ENCODE measurements at regions not wholly inside any gene's neighbourhood (a gene's known extent, or its start where the extent isn't known, plus 50 kb on each side); places are given as distances from the start of the nearest gene placed in this dataset.

DNA sequence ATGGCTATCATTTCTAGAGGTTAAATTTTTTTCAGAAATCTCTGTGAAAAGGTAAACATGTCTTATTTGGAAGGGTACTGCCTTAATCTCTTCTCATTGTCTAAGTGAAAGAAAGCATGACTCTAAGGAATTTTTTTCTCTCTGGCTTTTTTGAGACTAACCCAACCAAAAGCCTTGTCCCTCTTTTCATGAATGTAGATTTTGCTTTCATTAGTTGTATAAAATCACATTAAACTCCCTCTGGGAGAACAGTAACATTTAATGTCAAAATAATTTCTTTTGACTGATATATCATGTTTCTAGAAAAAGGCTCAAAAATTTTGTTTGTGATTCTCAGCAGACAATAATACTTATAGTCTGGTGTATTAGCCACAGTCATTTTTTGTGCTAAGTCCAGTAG is 168.4 kb upstream of the SPOPL start:
- Histone ChIP-seq H3K27me3 (ENCODE audit: low read depth) (no peaks in the 10 kb centered on the region), H3K36me3 (no peaks in the 10 kb centered on the region), H3K9me3 (replicated peaks) (no peaks in the 10 kb centered on the region), H3K4me3 (no peak overlapping the region), H3K27ac (replicated peaks) (no peak overlapping the region), H3K4me1 (no peaks in the 10 kb centered on the region)
- TF ChIP-seq, protein P1, sequence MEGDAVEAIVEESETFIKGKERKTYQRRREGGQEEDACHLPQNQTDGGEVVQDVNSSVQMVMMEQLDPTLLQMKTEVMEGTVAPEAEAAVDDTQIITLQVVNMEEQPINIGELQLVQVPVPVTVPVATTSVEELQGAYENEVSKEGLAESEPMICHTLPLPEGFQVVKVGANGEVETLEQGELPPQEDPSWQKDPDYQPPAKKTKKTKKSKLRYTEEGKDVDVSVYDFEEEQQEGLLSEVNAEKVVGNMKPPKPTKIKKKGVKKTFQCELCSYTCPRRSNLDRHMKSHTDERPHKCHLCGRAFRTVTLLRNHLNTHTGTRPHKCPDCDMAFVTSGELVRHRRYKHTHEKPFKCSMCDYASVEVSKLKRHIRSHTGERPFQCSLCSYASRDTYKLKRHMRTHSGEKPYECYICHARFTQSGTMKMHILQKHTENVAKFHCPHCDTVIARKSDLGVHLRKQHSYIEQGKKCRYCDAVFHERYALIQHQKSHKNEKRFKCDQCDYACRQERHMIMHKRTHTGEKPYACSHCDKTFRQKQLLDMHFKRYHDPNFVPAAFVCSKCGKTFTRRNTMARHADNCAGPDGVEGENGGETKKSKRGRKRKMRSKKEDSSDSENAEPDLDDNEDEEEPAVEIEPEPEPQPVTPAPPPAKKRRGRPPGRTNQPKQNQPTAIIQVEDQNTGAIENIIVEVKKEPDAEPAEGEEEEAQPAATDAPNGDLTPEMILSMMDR (IDR thresholded peaks at IDR 0.05; ENCODE audit: borderline replicate concordance) = no peak
- intact Hi-C loops (cut with micrococcal nuclease) = no loop called here
- DNase-seq = no peak

DNA sequence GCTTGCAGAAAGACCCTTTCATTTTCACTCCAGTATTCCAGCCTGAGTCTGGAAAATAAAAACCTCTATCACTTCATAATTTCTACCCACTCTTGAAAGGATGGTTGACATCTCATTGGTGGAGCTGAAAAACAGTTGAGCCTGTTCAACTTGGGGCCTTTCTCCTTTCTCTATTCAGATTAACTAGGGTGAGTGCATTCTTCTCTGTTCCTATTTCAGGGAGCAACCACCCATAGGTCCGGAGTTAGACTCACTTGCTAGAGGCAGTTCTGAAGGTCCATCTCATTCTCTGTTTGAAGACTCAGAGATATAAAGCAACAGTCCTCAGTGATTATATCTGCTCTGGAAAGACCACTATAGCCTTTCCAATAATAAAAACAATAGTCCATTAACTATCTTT is 167.9 kb upstream of the SPOPL start:
- Histone ChIP-seq H3K27me3 (ENCODE audit: low read depth) (no peaks in the 10 kb centered on the region), H3K36me3 (no peaks in the 10 kb centered on the region), H3K27ac (replicated peaks) (no peak overlapping the region), H3K4me3 (no peak overlapping the region), H3K4me1 (no peaks in the 10 kb centered on the region), H3K9me3 (replicated peaks) (no peaks in the 10 kb centered on the region)
- intact Hi-C loops (cut with micrococcal nuclease) = no loop called here
- TF ChIP-seq, protein P1 (IDR thresholded peaks at IDR 0.05; ENCODE audit: borderline replicate concordance) = no peak
- DNase-seq = no peak

DNA sequence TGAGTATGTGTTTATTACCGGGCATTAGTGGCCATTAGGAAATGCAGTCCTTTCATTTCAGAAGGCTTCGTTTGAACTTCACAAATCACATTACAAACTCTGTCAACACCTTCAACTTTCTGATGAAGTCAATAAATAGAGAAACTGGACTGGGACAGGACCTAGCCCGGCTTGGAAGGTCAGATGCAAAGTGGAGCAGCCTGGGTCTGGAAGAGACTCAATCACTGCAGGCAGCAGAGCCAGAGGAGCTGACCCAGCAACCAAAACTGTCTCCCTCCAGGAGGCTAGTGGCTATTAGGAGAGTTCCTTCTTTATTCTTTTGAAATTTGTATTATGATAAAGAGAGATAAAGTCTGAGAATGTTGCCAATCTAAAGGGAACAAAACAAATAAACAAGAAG is 167.2 kb upstream of the SPOPL start:
- no peak for DNase-seq
- TF ChIP-seq, protein P1 (IDR thresholded peaks at IDR 0.05; ENCODE audit: borderline replicate concordance) = no peak
- intact Hi-C loops (cut with micrococcal nuclease) = no loop called here
- H3K9me3 ChIP-seq (replicated peaks) = no peaks in the 10 kb centered on the region
- no peak overlapping the region for H3K4me3 ChIP-seq
- no peaks in the 10 kb centered on the region for H3K4me1 ChIP-seq
- no peak overlapping the region for H3K27ac ChIP-seq (replicated peaks)
- no peaks in the 10 kb centered on the region for H3K36me3 ChIP-seq
- no peaks in the 10 kb centered on the region for H3K27me3 ChIP-seq (ENCODE audit: low read depth)

DNA sequence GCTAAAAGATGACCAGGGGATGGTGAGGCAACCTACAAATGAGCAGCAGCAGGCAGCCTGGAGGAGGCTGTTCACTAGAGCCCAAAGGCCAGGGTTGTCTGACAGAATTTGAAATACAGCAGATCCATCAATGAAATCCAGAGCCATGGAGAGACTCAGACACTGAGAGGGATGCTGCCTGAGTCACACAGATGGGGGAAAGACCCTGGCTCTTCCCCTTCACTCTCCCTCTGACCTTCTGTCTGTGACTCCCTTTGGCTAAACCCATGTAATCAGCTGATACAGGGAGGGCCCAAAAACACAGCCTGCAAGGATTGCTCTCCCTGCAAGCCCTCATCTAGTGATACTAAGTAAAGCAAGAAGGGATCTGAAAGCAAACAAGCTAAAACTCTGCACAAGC is 166.5 kb upstream of the SPOPL start:
- no peaks in the 10 kb centered on the region for H3K27me3 ChIP-seq (ENCODE audit: low read depth)
- TF ChIP-seq, protein P1 (IDR thresholded peaks at IDR 0.05; ENCODE audit: borderline replicate concordance) = no peak
- no peaks in the 10 kb centered on the region for H3K4me1 ChIP-seq
- H3K36me3 ChIP-seq = no peaks in the 10 kb centered on the region
- H3K27ac ChIP-seq (replicated peaks) = no peak overlapping the region
- no peaks in the 10 kb centered on the region for H3K9me3 ChIP-seq (replicated peaks)
- H3K4me3 ChIP-seq = no peak overlapping the region
- no peak for DNase-seq
- intact Hi-C loops (cut with micrococcal nuclease) = no loop called here

DNA sequence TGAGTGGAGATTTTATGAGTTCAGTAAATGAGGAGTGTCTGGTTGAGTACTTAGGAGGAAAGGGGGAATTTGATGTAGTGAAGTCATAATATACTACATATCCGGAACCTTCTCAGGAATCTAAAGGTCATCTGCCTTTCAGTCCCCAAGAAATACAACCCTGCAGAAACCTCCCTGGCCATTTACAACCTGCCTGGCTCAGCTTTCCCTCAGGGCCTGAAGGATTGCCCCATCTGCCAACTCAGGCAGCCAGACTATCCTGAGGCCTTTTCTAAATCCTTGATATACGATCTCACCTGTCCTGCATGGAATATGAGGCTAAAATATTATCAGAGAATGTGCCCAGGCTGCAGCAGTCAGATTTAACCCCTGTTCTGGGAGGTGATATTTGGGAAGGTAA is 165.4 kb upstream of the SPOPL start:
- TF ChIP-seq, protein P1 (IDR thresholded peaks at IDR 0.05; ENCODE audit: borderline replicate concordance) = no peak
- H3K27ac ChIP-seq (replicated peaks) = no peak overlapping the region
- DNase-seq = no peak
- no peaks in the 10 kb centered on the region for H3K9me3 ChIP-seq (replicated peaks)
- no peaks in the 10 kb centered on the region for H3K4me1 ChIP-seq
- intact Hi-C loops (cut with micrococcal nuclease) = no loop called here
- H3K36me3 ChIP-seq = no peaks in the 10 kb centered on the region
- H3K4me3 ChIP-seq = no peak overlapping the region
- H3K27me3 ChIP-seq (ENCODE audit: low read depth) = no peaks in the 10 kb centered on the region

DNA sequence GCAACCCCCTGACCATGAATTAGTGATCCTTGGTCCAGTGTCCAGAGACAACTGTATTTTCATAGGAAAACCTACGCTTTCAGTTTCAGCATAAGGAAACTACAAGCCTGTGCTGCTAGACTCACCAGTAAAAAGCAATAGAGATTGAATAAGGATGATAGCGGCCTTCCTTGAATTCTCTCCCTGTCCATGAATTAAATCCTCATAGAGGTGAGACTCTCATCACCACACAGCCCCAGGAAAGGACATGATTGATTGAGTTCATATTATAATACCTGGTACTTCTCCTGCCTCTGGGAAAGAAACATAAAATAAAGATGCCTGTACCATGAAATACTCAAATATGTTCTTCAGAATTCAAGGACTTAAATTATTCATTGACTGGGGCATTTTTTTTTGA is 146.3 kb upstream of the SPOPL start:
- TF ChIP-seq, protein P1 (IDR thresholded peaks at IDR 0.05; ENCODE audit: borderline replicate concordance) = no peak
- intact Hi-C loops (cut with micrococcal nuclease) = no loop called here
- H3K27ac ChIP-seq (replicated peaks) = no peak overlapping the region
- no peaks in the 10 kb centered on the region for H3K27me3 ChIP-seq (ENCODE audit: low read depth)
- no peaks in the 10 kb centered on the region for H3K36me3 ChIP-seq
- DNase-seq = no peak
- peaks cover 8% of the 10 kb centered on the region for H3K4me1 ChIP-seq
- H3K4me3 ChIP-seq = no peak overlapping the region
- H3K9me3 ChIP-seq (replicated peaks) = no peaks in the 10 kb centered on the region

Measured in left ventricle myocardium inferior (tissue), 1 donor.